Psoas muscle (tissue), 7 donors: ENCODE measurements at regions not wholly inside any gene's neighbourhood (a gene's known extent, or its start where the extent isn't known, plus 50 kb on each side); places are given as distances from the start of the nearest gene placed in this dataset.
"Not testable (repeated sequence)": the region's sequence is repeated elsewhere in the genome, so short reads cannot be mapped to it uniquely, and the experiment has no call there.

Experiments used
- ATAC-seq, 4 donors: fragments of 200-7000 bp; cut with Tn5 transposase; one replicate each; pipeline ENCODE4 v1.9.1; 2020; ENCODE audit warnings: moderate library complexity in 3 of 4, mild to moderate bottlenecking in 2 of 4
- DNase-seq, 2 donors: peaks; one replicate each; pipeline ENCODE4 v3.0.0-alpha.2; 2020
- H3K27ac ChIP-seq: fragments of 200-600 bp; one replicate; pipeline ENCODE4 v1.8.0; 2022
- H3K27me3 ChIP-seq, 3 donors: fragments of 200-600 bp in 1 of 3; one replicate each; pipeline versions ENCODE4 v1.6.1 to v1.8.0; 2013 to 2022; ENCODE audit warnings: low read length in 2 of 3, mild to moderate bottlenecking in 2 of 3, moderate library complexity in 1 of 3; ENCODE audit not compliant: insufficient read depth in 3 of 3
- H3K36me3 ChIP-seq, 2 donors: fragments of 200-600 bp in 1 of 2; one replicate each; pipeline versions ENCODE4 v1.6.1 to v1.8.0; 2013 to 2022; ENCODE audit warnings: low read depth in 1 of 2, mild to moderate bottlenecking in 1 of 2, moderate library complexity in 1 of 2; ENCODE audit not compliant: insufficient read depth in 1 of 2
- H3K4me1 ChIP-seq: fragments of 200-600 bp; one replicate; pipeline ENCODE4 v1.8.0; 2022
- H3K4me3 ChIP-seq: fragments of 200-600 bp; one replicate; pipeline ENCODE4 v1.8.0; 2022; ENCODE audit warnings: mild to moderate bottlenecking
- H3K9me3 ChIP-seq: fragments of 200-600 bp; one replicate; pipeline ENCODE4 v1.8.0; 2022
- WGBS, 3 donors: extraction: QIAGEN DNeasy Blood & Tissue Kit; methylation state at CpG; one replicate each; pipeline versions ENCODE4 v1.1.6 to v1.1.7; 2013; 5-methylcytosine and 5-hydroxymethylcytosine counted together
- intact Hi-C, 2 donors: fragments of 100-400 bp; cut with DNase I; formaldehyde crosslinking; loops; one replicate each; pipeline versions ENCODE4 v1.11.0 to v1.14.2; 2022
- TF ChIP-seq, protein P1 (sequence below): fragments of 200-600 bp; IDR thresholded peaks from one replicate; pipeline ENCODE4 v1.8.0; 2022; ENCODE audit warnings: antibody characterized with exemption
- donor health status: healthy with polysubstance abuse.
- donor health status: DM: no; HTN: no; CAD: no; lungs with moderate emphysema.
- donor health status: Bipolar disorder and iron deficiency.
- donor health status: healthy.
- donor health status: DM: yes; HTN: yes; CAD: no.
- donor health status: DM: no; HTN: no; CAD: no.
- donor health status: DM: yes; HTN: yes; CAD: no.

DNA sequence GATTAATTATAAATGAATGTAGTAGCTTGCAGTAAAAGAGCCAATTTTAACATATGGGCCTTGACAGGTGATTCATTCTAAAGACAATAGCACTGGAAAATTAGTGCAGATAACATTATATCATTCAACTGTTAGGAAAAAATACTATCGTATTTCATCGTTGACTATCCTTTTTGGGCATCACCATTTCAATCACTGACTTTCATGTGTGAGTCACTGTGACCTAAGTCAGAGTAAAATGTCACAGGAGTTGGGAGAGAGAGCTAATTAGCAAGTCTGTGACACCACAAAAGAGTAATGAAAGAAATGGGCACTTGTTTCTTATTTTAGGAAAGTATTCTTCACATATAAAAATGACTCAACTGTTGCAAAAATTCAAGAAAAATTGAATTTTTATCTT lies 253.8 kb upstream of the CNTN5 start:
- DNase-seq (no peak), ATAC-seq (no peak)
- no peak overlapping the region for H3K4me3 ChIP-seq

DNA sequence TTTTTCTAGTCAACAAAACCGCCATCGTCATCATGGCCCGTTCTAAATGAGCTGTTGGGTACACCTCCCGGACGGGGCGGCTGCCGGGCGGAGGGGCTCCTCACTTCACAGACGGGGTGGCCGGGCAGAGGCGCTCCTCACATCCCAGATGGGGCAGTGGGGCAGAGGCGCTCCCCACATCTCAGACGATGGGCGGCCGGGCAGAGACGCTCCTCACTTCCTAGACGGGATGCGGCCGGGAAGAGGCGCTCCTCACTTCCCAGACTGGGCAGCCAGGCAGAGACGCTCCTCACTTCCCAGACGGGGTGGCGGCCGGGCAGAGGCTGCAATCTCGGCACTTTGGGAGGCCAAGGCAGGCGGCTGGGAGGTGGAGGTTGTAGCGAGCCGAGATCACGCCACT lies 250.7 kb upstream of the CNTN5 start:
- ATAC-seq, H3K4me3 ChIP-seq, intact Hi-C loops, H3K27ac ChIP-seq, H3K4me1 ChIP-seq, H3K36me3 ChIP-seq, H3K27me3 ChIP-seq, DNase-seq, H3K9me3 ChIP-seq: not testable (repeated sequence)
- 86 to 97% (median 95%) methylated on average over 13 to 23 of the region's 29 CpGs for WGBS, 3 donors

More for the DNA sequence above, 253.8 kb upstream of the CNTN5 start:
- no peaks in the 10 kb centered on the region for H3K36me3 ChIP-seq
- intact Hi-C loops, result no loop called here
- WGBS, 3 donors, result 88 to 95% (median 90%) methylated on average over 2 of the region's 2 CpGs
- TF ChIP-seq, protein P1, sequence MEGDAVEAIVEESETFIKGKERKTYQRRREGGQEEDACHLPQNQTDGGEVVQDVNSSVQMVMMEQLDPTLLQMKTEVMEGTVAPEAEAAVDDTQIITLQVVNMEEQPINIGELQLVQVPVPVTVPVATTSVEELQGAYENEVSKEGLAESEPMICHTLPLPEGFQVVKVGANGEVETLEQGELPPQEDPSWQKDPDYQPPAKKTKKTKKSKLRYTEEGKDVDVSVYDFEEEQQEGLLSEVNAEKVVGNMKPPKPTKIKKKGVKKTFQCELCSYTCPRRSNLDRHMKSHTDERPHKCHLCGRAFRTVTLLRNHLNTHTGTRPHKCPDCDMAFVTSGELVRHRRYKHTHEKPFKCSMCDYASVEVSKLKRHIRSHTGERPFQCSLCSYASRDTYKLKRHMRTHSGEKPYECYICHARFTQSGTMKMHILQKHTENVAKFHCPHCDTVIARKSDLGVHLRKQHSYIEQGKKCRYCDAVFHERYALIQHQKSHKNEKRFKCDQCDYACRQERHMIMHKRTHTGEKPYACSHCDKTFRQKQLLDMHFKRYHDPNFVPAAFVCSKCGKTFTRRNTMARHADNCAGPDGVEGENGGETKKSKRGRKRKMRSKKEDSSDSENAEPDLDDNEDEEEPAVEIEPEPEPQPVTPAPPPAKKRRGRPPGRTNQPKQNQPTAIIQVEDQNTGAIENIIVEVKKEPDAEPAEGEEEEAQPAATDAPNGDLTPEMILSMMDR, result no peak
- no peaks in the 10 kb centered on the region for H3K27me3 ChIP-seq
- H3K4me1 ChIP-seq, result no peaks in the 10 kb centered on the region
- no peak overlapping the region for H3K27ac ChIP-seq
- no peaks in the 10 kb centered on the region for H3K9me3 ChIP-seq

DNA sequence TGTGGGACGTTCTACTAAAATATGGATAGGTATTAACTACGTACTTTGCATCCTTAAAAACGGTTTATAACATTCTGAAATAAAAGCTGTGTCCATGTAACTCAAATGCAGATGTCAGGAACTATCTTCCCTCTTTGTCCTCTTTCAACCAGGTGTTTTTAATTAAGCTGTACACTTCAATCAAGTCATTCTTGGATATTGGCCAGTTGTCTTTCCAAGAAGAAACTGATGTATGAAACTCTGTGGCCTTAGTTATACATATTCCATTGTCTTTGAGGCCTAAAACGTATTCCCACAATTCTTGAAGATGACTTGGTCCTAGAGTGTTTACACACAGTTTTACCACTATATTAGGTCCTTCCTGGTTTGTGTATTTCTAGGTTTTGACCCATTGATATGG lies 249.0 kb upstream of the CNTN5 start:
- Histone ChIP-seq H3K36me3 (no peaks in the 10 kb centered on the region), H3K4me3 (no peak overlapping the region), H3K9me3 (peaks cover 7% of the 10 kb centered on the region), H3K27ac (no peak overlapping the region), H3K27me3 (no peaks in the 10 kb centered on the region), H3K4me1 (no peaks in the 10 kb centered on the region)
- TF ChIP-seq, protein P1, result no peak
- DNase-seq, result no peak
- WGBS, 3 donors, result 60 to 67% (median 60%) methylated on average over 4 of the region's 4 CpGs
- no peak for ATAC-seq
- intact Hi-C loops, result no loop called here

DNA sequence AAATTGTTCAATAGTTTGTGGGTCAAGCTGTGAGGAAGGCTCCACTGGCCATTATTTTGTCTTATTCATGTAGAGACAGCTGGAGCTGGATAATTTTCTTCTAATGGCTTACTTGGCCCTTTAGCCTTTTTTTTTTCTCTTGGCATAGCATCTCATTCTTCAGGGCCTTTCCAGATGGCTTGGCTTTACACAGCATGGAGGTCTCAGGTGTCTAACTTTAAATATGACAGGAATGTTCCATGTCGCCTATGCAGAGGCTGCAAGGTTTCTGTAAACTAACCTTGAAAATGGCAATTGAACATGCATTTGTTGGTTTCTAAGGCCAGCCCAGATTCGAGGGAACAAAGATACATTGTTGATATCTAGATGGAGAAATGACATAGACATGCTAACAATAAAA lies 247.9 kb upstream of the CNTN5 start:
- no peaks in the 10 kb centered on the region for H3K27me3 ChIP-seq
- DNase-seq, result no peak
- no peaks in the 10 kb centered on the region for H3K36me3 ChIP-seq
- intact Hi-C loops, result no loop called here
- no peaks in the 10 kb centered on the region for H3K4me1 ChIP-seq
- no peak overlapping the region for H3K4me3 ChIP-seq
- peaks cover 7% of the 10 kb centered on the region for H3K9me3 ChIP-seq
- no peak overlapping the region for H3K27ac ChIP-seq
- WGBS, 3 donors, result 14 to 27% (median 18%) methylated on average over 2 of the region's 2 CpGs
- TF ChIP-seq, protein P1, result no peak
- no peak for ATAC-seq

DNA sequence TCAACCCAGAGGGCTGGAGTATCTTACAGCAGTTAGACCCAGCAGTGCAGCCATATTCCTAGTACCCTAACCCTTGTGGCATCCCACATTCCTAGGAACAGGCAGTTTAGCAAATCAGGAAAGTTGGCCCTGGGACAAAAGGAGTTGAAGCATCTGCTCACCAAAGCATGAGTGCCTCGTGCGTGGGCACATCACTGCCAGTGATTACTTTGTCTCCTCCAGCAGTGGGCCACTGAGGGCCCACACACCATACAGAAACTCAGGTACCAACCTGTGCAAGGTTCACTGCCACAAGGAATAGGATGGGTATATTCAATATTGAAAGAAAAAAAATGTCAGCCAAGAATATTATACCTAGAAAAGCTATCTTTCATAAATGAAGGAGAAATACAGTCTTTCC lies 227.5 kb upstream of the CNTN5 start:
- no peak overlapping the region for H3K27ac ChIP-seq
- TF ChIP-seq, protein P1, result no peak
- no peaks in the 10 kb centered on the region for H3K9me3 ChIP-seq
- H3K27me3 ChIP-seq, result no peaks in the 10 kb centered on the region
- no peak overlapping the region for H3K4me3 ChIP-seq
- DNase-seq, result no peak
- intact Hi-C loops, result no loop called here
- H3K36me3 ChIP-seq, result no peaks in the 10 kb centered on the region
- H3K4me1 ChIP-seq, result no peaks in the 10 kb centered on the region
- ATAC-seq, result no peak
- 76 to 98% (median 94%) methylated on average over 2 of the region's 2 CpGs for WGBS, 3 donors
